Bronchial epithelial cell (primary cell): ENCODE measurements at regions not wholly inside any gene's neighbourhood (a gene's known extent, or its start where the extent isn't known, plus 50 kb on each side); places are given as distances from the start of the nearest gene placed in this dataset.
"Not testable (repeated sequence)": the region's sequence is repeated elsewhere in the genome, so short reads cannot be mapped to it uniquely, and the experiment has no call there.

Source experiments
- DNase-seq: peaks from one replicate; pipeline ENCODE4 v3.0.0-alpha.2; 2010; ENCODE audit warnings: low read depth
- FAIRE-seq: peaks from 2 replicates; lab custom pipeline; 2011; peaks lifted over from hg19 to GRCh38; lab: Jason Lieb, UNC
- H3K27me3 ChIP-seq: 2 replicates; pipeline ENCODE4 v1.5.1; 2011; ENCODE audit warnings: low read length; ENCODE audit not compliant: control insufficient read depth, insufficient read depth
- H3K36me3 ChIP-seq: 2 replicates; pipeline ENCODE4 v1.5.1; 2011; ENCODE audit warnings: low read length; ENCODE audit not compliant: control insufficient read depth, insufficient read depth
- H3K4me3 ChIP-seq: 2 replicates; pipeline ENCODE4 v1.5.1; 2011; ENCODE audit warnings: mild to moderate bottlenecking, low read depth, low read length, control low read depth
- TF ChIP-seq, protein P1 (sequence below): IDR thresholded peaks from 2 replicates; pipeline ENCODE4 v1.5.1; 2011; ENCODE audit warnings: mild to moderate bottlenecking, moderate library complexity, low read length, control low read depth, inconsistent platforms; ENCODE audit not compliant: insufficient read depth, severe bottlenecking

DNA sequence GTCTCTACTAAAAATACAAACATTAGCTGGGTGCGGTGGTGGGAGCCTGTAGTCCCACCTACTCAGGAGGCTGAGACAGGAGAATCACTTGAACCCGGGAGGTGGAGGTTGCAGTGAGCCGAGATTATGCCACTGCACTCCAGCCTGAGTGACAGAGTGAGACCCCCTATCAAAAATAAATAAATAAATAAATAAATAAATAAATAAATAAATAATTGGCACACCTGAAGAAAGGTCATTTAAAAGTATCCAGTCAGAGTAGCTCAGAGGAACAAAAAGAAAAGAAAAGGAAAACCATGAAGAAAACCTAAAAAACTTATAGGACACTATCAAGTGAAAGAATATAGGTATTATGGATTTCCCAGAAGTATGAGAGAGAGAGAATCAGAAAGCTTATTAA is 330.1 kb upstream of the AR start:
- not testable (repeated sequence) for H3K27me3 ChIP-seq, FAIRE-seq, DNase-seq, H3K4me3 ChIP-seq, H3K36me3 ChIP-seq

- H3K4me3 ChIP-seq, result no peak overlapping the region
- no peaks in the 10 kb centered on the region for H3K27me3 ChIP-seq
- FAIRE-seq (no peak), DNase-seq (no peak)
- no peaks in the 10 kb centered on the region for H3K36me3 ChIP-seq
- TF ChIP-seq, protein P1, sequence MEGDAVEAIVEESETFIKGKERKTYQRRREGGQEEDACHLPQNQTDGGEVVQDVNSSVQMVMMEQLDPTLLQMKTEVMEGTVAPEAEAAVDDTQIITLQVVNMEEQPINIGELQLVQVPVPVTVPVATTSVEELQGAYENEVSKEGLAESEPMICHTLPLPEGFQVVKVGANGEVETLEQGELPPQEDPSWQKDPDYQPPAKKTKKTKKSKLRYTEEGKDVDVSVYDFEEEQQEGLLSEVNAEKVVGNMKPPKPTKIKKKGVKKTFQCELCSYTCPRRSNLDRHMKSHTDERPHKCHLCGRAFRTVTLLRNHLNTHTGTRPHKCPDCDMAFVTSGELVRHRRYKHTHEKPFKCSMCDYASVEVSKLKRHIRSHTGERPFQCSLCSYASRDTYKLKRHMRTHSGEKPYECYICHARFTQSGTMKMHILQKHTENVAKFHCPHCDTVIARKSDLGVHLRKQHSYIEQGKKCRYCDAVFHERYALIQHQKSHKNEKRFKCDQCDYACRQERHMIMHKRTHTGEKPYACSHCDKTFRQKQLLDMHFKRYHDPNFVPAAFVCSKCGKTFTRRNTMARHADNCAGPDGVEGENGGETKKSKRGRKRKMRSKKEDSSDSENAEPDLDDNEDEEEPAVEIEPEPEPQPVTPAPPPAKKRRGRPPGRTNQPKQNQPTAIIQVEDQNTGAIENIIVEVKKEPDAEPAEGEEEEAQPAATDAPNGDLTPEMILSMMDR, result no peak
Measured at GRCh38 chrX:67207912-67208311, 335.9 kb upstream of the AR start.

- no peaks in the 10 kb centered on the region for H3K36me3 ChIP-seq
- no peak for DNase-seq
- FAIRE-seq, result no peak
- H3K27me3 ChIP-seq, result no peaks in the 10 kb centered on the region
- no peak overlapping the region for H3K4me3 ChIP-seq
- TF ChIP-seq, protein P1, result no peak
Measured at GRCh38 chrX:67159437-67159836, 384.4 kb upstream of the AR start.

DNA sequence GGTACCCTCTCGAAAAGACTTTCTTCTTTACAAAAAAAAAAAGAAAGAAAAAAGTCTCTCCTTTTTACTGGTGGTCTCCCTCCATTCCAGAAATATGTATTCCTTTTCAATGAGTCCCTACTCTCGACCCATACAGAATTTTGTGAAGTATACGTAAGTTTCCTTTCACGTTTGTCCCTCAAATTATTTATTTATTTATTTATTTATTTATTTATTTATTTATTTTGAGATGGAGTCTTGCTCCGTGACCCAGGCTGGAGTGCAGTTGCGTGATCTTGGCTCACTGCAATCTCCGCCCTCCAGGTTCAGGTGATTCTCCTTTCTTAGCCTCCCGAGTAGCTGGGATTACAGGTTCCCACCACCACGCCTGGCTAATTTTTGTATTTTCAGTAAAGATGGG is 429.2 kb upstream of the AR start:
- H3K36me3 ChIP-seq, result no peaks in the 10 kb centered on the region
- no peak overlapping the region for H3K4me3 ChIP-seq
- DNase-seq (no peak), FAIRE-seq (no peak)
- TF ChIP-seq, protein P1, result no peak
- H3K27me3 ChIP-seq, result no peaks in the 10 kb centered on the region

GRCh38 chrX:67105758-67106116 is 438.1 kb upstream of the AR start:
- Histone ChIP-seq H3K27me3 (no peaks in the 10 kb centered on the region), H3K36me3 (no peaks in the 10 kb centered on the region), H3K4me3 (no peak overlapping the region)
- DNase-seq (no peak), FAIRE-seq (no peak)
- TF ChIP-seq, protein P1, result no peak

DNA sequence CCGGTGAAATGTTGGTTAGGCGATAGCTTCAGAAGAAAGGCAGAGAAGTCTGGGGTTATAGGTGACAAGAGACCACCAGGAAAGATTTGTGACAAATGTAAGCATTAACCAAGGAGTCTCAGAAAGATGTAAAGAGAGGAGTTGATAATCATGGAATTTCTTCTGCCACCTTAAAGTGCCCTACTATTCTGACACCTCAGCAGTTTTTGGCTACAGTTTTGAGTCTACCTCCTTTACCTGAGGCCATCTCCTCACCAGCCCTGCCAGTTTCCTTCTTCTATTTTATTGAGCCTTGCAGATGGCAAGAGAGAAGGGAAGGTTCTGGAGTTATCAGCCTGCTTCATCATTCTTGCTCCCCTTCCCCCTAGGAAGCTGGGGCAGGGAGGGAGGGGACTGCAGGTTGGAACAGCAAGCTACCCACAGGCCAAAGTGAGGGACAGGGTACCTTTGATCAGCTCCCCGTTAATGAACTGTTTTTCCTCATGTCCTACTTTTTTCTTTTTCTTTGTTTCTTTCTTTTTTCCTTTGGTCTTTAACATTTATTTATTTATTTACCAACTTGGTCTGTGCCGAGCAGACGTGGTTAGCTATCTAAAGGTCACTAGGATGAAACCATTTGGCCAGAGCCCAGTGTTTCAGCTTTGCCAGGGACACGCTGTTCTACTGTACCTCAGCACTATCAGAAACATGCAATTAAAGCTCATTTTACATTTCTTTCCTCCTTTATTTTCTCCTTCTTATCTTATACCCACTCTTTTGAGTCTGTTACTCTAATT is 438.7 kb upstream of the AR start:
- Histone ChIP-seq H3K4me3 (no peak overlapping the region), H3K27me3 (no peaks in the 10 kb centered on the region), H3K36me3 (no peaks in the 10 kb centered on the region)
- TF ChIP-seq, protein P1, result no peak
- DNase-seq, result no peak
- FAIRE-seq, result no peak
